Fibroblast of lung (primary cell): ENCODE measurements at regions not wholly inside any gene's neighbourhood (a gene's known extent, or its start where the extent isn't known, plus 50 kb on each side); places are given as distances from the start of the nearest gene placed in this dataset.

Experiments
- EZH2 ChIP-seq: IDR thresholded peaks from 2 replicates; pipeline ENCODE4 v1.5.1; 2012; ENCODE audit warnings: low read length, control low read depth, mild to moderate bottlenecking; ENCODE audit errors: missing control alignments
- TF ChIP-seq, protein P1 (sequence below), 2 donors: IDR thresholded peaks in 1 of 2; conservative IDR thresholded peaks in 1 of 2; 1 replicate in 1 of 2; 2 replicates in 1 of 2; pipeline ENCODE4 v1.5.1; 2011 to 2012; ENCODE audit warnings: low read length in 2 of 2, control low read depth in 1 of 2, inconsistent platforms in 1 of 2, low read depth in 1 of 2, mild to moderate bottlenecking in 1 of 2

DNA sequence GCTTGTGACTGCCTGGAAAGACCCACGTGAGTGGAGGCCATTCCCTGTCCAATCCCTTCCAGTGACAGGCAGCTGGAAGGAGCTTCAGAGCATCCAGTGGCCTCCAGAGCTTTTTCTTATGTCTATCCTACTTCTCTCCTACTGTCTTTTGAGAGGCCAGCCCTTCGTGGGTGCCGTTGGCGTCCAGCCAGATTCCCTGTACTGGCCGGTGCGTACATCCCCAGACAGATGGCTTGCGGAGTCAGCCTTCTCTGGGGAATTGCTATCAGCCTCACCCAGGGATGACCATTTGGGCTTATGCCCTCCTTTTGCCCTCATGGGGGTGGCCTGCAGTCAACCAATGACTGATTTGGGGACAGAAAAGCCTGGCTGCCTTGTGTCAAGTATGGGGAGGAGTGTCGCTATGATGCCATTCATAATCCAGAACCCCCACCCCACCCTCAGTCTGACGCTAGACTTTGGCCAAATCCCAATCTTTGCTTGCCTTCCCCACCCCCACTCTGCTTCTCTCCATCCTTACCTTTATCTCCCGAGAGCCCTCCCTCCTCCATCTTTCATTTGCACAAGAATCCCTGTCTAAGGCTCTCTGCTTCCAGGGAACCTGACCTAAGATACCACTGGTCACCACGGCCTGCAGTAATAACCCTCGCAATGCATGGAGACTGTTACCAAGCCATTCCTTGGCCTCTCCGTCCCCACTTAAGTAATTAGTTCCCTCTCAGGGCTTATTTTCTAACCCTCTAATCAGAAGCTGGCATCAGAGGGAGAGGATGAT, 150.3 kb upstream of the BCOR start:
- TF ChIP-seq EZH2 = no peak
- TF ChIP-seq, protein P1, sequence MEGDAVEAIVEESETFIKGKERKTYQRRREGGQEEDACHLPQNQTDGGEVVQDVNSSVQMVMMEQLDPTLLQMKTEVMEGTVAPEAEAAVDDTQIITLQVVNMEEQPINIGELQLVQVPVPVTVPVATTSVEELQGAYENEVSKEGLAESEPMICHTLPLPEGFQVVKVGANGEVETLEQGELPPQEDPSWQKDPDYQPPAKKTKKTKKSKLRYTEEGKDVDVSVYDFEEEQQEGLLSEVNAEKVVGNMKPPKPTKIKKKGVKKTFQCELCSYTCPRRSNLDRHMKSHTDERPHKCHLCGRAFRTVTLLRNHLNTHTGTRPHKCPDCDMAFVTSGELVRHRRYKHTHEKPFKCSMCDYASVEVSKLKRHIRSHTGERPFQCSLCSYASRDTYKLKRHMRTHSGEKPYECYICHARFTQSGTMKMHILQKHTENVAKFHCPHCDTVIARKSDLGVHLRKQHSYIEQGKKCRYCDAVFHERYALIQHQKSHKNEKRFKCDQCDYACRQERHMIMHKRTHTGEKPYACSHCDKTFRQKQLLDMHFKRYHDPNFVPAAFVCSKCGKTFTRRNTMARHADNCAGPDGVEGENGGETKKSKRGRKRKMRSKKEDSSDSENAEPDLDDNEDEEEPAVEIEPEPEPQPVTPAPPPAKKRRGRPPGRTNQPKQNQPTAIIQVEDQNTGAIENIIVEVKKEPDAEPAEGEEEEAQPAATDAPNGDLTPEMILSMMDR (conservative IDR thresholded peaks at IDR 0.05 in 1 of 2, IDR thresholded peaks at IDR 0.05 in 1 of 2; ENCODE audit: low read depth in 1 of 2, low read length in 2 of 2) = no peak
